Keratinocyte (primary cell): ENCODE measurements at regions not wholly inside any gene's neighbourhood (a gene's known extent, or its start where the extent isn't known, plus 50 kb on each side); places are given as distances from the start of the nearest gene placed in this dataset.

Experiments used
- DNase-seq: peaks from one replicate; pipeline ENCODE4 v3.0.0-alpha.2; 2011; ENCODE audit warnings: low read depth, missing footprints, low spot score
- FAIRE-seq: peaks from 2 replicates; lab custom pipeline; 2011; peaks lifted over from hg19 to GRCh38; lab: Jason Lieb, UNC
- H2AFZ ChIP-seq: 2 replicates; pipeline ENCODE4 v1.6.0; 2012; ENCODE audit warnings: low read length, control low read depth, inconsistent platforms; ENCODE audit not compliant: control insufficient read depth
- H3K27ac ChIP-seq: 2 replicates; pipeline ENCODE4 v1.5.1; 2011; ENCODE audit warnings: low read length; ENCODE audit not compliant: control insufficient read depth, insufficient read depth
- H3K27me3 ChIP-seq: 3 replicates; pipeline ENCODE4 v1.6.0; 2011; ENCODE audit warnings: low read length; ENCODE audit not compliant: control insufficient read depth, insufficient read depth; ENCODE audit errors: extremely low read depth
- H3K36me3 ChIP-seq, 2 experiments: 2 replicates in 1 of 2; 3 replicates in 1 of 2; pipeline ENCODE4 v1.5.1; 2011; ENCODE audit warnings: low read length in 2 of 2, mild to moderate bottlenecking in 1 of 2; ENCODE audit not compliant: control insufficient read depth in 2 of 2, insufficient read depth in 2 of 2; ENCODE audit errors: extremely low read depth in 1 of 2
- H3K4me1 ChIP-seq: 3 replicates; pipeline ENCODE4 v1.5.1; 2011; ENCODE audit warnings: low read length; ENCODE audit not compliant: control insufficient read depth, insufficient read depth; ENCODE audit errors: extremely low read depth
- H3K4me2 ChIP-seq: 3 replicates; pipeline ENCODE4 v1.6.0; 2011; ENCODE audit warnings: low read depth, low read length; ENCODE audit not compliant: control insufficient read depth, insufficient read depth; ENCODE audit errors: extremely low read depth
- H3K4me3 ChIP-seq, 3 experiments: fragments of 200-600 bp in 1 of 3; sonication (generic) in 1 of 3; 2 replicates in 2 of 3; 3 replicates in 1 of 3; pipeline ENCODE4 v1.5.1; 2011 to 2016; ENCODE audit warnings: low read length in 3 of 3, mild to moderate bottlenecking in 3 of 3, control low read depth in 2 of 3, inconsistent platforms in 1 of 3, low read depth in 1 of 3, mixed read lengths in 1 of 3, mixed run types in 1 of 3, moderate library complexity in 1 of 3; ENCODE audit not compliant: control insufficient read depth in 2 of 3, insufficient read depth in 2 of 3; ENCODE audit errors: extremely low read depth in 1 of 3
- H3K79me2 ChIP-seq: 2 replicates; pipeline ENCODE4 v1.6.0; 2012; ENCODE audit warnings: low read length; ENCODE audit not compliant: control insufficient read depth, insufficient read depth
- H3K9ac ChIP-seq: 3 replicates; pipeline ENCODE4 v1.6.0; 2011; ENCODE audit warnings: low read length; ENCODE audit not compliant: control insufficient read depth, insufficient read depth; ENCODE audit errors: extremely low read depth
- H3K9me1 ChIP-seq: 3 replicates; pipeline ENCODE4 v1.6.0; 2011; ENCODE audit warnings: low read length; ENCODE audit not compliant: control insufficient read depth, insufficient read depth; ENCODE audit errors: extremely low read depth
- H3K9me3 ChIP-seq: 2 replicates; pipeline ENCODE4 v1.5.1; 2012; ENCODE audit warnings: low read depth, low read length; ENCODE audit not compliant: control insufficient read depth
- H4K20me1 ChIP-seq: 3 replicates; pipeline ENCODE4 v1.6.0; 2011; ENCODE audit warnings: low read length; ENCODE audit not compliant: control insufficient read depth, insufficient read depth; ENCODE audit errors: extremely low read depth
- CTCF ChIP-seq, 3 experiments: IDR thresholded peaks in 1 of 3; conservative IDR thresholded peaks in 1 of 3; optimal IDR thresholded peaks in 1 of 3; 2 replicates in 2 of 3; 3 replicates in 1 of 3; pipeline versions ENCODE3 to v1.5.1; 2011; ENCODE audit warnings: low read length in 3 of 3, mild to moderate bottlenecking in 3 of 3, moderate library complexity in 2 of 3, control low read depth in 1 of 3, inconsistent platforms in 1 of 3; ENCODE audit not compliant: insufficient read depth in 2 of 3; ENCODE audit errors: extremely low read depth in 1 of 3
- EZH2 ChIP-seq: IDR thresholded peaks from one replicate; pipeline ENCODE4 v1.6.1; 2012; ENCODE audit warnings: inconsistent platforms, mild to moderate bottlenecking, low read length, moderate library complexity
- dilution Hi-C: fragments of 300-500 bp; cut with MboI; formaldehyde crosslinking; loops from one replicate; pipeline ENCODE4 v1.7.0; 2020; ENCODE audit warnings: low sequenced_read_pairs; ENCODE audit not compliant: extremely low pct_ligation_motif_present

- Histone ChIP-seq H3K9me1 (no peaks in the 10 kb centered on the region), H4K20me1 (no peaks in the 10 kb centered on the region), H3K36me3 (no peaks in the 10 kb centered on the region), H3K9me3 (no peaks in the 10 kb centered on the region), H3K4me2 (no peak overlapping the region), H3K9ac (no peak overlapping the region), H3K27ac (no peak overlapping the region), H3K4me1 (peaks cover 3% of the 10 kb centered on the region), H3K27me3 (no peaks in the 10 kb centered on the region), H3K4me3 (no peak overlapping the region), H3K79me2 (no peaks in the 10 kb centered on the region), H2AFZ (no peak overlapping the region)
- TF ChIP-seq CTCF (optimal IDR thresholded peaks at IDR 0.05 in 1 of 3, IDR thresholded peaks at IDR 0.05 in 1 of 3, conservative IDR thresholded peaks at IDR 0.05 in 1 of 3; ENCODE audit: extremely low read depth in 1 of 3, insufficient read depth in 2 of 3, low read length in 3 of 3) (no peak), EZH2 (no peak)
- dilution Hi-C loops = no loop called here
- DNase-seq = no peak
- no peak for FAIRE-seq
Observed at GRCh38 chr15:38708672-38709180, 144.1 kb upstream of the RASGRP1 start.

GRCh38 chr15:38709196-38709595, 144.6 kb upstream of the RASGRP1 start:
- dilution Hi-C loops = no loop called here
- TF ChIP-seq EZH2 = no peak
- no peak for TF ChIP-seq CTCF (optimal IDR thresholded peaks at IDR 0.05 in 1 of 3, IDR thresholded peaks at IDR 0.05 in 1 of 3, conservative IDR thresholded peaks at IDR 0.05 in 1 of 3; ENCODE audit: extremely low read depth in 1 of 3, insufficient read depth in 2 of 3, low read length in 3 of 3)
- H3K36me3 ChIP-seq = no peaks in the 10 kb centered on the region
- H3K79me2 ChIP-seq = no peaks in the 10 kb centered on the region
- DNase-seq (no peak), FAIRE-seq (no peak)
- peaks cover 3% of the 10 kb centered on the region for H3K4me1 ChIP-seq
- no peak overlapping the region for H3K4me2 ChIP-seq
- no peaks in the 10 kb centered on the region for H4K20me1 ChIP-seq
- H3K9me3 ChIP-seq = no peaks in the 10 kb centered on the region
- no peak overlapping the region for H3K4me3 ChIP-seq
- no peaks in the 10 kb centered on the region for H3K9me1 ChIP-seq
- H3K27ac ChIP-seq = no peak overlapping the region
- no peaks in the 10 kb centered on the region for H3K27me3 ChIP-seq
- no peak overlapping the region for H2AFZ ChIP-seq
- no peak overlapping the region for H3K9ac ChIP-seq
